Activated CD4-positive, alpha-beta T cell treated with anti-CD3 and anti-CD28 coated beads, Interleukin-2, amount 50 U/mL, for 24 hours (primary cell): ENCODE measurements at regions not wholly inside any gene's neighbourhood (a gene's known extent, or its start where the extent isn't known, plus 50 kb on each side); places are given as distances from the start of the nearest gene placed in this dataset.

Experiments used
- DNase-seq, 2 donors: peaks; one replicate each; pipeline ENCODE4 v3.0.0-alpha.2; 2020; ENCODE audit warnings: low read depth in 1 of 2, low spot score in 1 of 2

GRCh38 chr21:43276811-43277210, 108.0 kb downstream of the CRYAA start:
- DNase-seq: no peak

GRCh38 chr21:43275421-43276211, 106.8 kb downstream of the CRYAA start:
- DNase-seq: no peak

DNA sequence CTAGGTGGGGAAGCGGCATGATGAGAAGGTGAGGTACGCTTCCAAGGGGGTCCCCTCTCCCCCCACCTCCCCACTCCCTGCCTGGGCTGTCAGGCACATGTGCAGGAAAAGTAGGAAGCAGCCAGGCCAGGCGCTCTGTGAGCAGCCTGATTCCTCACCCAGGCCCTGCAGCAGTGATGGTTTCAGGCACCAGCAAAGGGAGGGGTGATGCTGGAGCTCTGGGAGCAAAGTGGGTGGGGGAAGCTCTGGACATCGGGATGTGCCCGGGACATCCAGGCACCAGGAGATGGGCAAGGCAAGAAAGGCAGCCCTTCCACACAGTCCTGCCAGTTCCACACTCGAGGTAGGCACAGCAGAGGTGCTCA, 106.1 kb downstream of the CRYAA start:
- no peak for DNase-seq

GRCh38 chr21:43274022-43274945, 105.5 kb downstream of the CRYAA start:
- no peak for DNase-seq

GRCh38 chr21:43273708-43274021, 104.9 kb downstream of the CRYAA start:
- no peak for DNase-seq

DNA sequence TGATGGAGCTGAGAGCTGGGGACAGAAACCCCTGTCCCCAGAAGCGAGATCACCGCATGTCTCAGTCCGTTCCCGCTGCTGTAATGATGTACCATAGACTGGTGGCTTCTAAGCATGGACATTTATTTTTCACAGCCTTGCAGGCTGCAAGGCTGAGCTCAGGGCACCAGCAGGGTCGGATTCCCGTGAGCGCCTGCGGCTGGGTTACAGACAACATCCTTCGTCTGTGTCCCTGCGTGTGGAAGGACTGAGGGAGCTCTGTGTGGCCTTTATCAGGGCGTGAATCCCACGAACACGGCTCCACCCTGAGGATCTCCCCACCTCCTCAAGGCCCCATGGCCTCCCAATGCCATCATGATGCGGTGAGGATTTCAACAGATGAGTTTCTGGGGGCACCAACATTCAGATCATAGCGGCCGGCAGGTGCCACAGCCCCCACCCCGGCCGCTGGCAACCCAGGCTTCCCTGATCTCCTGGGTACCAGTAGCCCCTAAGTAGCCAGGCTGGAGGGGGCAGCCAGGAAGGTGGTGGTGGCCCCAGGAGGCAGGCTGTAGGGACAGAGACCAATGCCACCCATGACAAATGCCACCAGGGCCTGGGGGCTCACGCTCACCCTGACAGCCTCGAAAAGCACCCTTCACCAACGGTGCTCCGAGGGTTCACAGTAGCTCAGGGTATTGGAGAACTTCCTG, 104.4 kb downstream of the CRYAA start:
- DNase-seq: no peak

DNA sequence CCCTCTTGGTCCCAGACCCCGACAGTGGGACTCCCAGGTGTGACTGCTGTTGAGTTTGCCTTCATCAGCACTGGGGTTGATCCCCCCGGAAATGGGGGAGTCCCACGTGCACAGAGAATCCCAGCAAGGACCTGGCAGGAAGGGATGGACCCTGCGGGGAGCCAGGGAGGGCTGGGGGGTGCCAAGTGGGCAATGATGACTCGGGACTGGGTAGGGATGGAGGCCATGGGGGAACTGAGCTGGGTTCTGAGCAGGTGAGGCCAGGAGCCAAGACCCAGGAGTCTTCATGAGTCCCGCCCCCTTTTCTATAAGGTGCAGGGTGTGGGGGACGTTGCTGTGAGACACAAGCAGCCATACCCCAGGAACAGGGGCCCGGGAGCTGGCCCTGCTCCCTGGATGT, 103.8 kb downstream of the CRYAA start:
- DNase-seq: no peak

- no peak for DNase-seq
These were observed 102.7 kb downstream of the CRYAA start for GRCh38 chr21:43271452-43272020.

- no peak for DNase-seq
These were observed 102.0 kb downstream of the CRYAA start for GRCh38 chr21:43270800-43271301.

GRCh38 chr21:43269957-43270705, 101.3 kb downstream of the CRYAA start:
- no peak for DNase-seq

DNA sequence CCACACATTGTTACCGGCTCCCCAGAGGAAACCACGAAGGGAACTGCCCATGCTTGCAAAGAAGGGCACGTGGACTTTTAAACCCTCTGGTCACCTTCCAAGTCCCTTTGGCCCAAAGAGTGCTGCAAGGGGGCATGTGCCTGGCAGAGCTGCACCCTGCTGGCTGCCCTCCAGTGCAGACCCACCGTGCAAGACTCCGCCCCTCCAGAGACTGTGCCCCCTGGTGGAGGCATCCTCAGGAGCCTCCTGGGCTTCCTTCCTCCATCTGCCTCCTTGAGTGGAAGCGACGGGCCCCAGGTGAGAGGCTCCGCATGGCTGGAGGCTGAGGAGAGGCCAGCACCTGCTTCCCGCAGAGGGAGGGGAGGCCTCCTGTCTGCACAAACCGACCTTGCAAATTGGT, 100.6 kb downstream of the CRYAA start:
- DNase-seq: no peak

- DNase-seq: no peak
These were observed 100.0 kb downstream of the CRYAA start for GRCh38 chr21:43268804-43269186.

DNA sequence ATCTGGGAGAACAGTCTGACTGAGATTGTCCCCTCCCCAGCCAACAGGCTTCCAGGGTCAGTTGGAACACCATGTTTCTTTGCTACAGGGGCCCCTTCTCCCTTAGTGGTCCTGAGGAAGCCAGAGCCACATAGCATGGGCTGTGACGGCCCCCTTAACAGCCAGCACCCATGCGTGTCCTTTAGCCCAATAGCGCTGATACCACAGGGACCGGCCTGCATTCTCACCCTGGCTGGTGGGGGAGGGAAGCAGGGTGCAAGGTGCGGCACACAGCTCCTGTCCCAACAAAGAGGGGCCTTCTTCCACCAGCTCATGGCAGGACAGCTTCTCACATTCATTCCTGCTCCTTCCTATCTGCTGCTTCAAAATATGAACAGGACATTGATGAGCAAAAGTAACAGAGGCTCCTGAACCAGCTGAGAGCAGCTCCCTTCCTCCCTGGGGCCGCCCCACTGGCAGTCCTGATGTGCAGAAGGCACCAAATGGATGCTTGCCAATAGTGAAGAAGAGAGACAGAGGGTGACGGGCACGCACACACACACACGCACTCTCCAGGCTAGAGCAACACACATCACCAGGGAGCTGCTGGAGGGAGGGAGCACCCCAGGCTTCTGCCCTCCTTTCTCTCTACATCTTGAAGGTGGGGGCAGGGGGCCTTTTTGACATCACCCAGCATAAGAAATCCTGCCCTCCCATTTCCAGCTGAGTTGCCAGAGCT, 99.4 kb downstream of the CRYAA start:
- DNase-seq: no peak

- DNase-seq: no peak
These were observed 98.7 kb downstream of the CRYAA start for GRCh38 chr21:43267391-43268085.

GRCh38 chr21:43266534-43266933, 97.7 kb downstream of the CRYAA start:
- no peak for DNase-seq

GRCh38 chr21:43262427-43262826, 93.6 kb downstream of the CRYAA start:
- peak in 1 of 2 donors; percentile 4 for DNase-seq
